ENCODE measurements at regions not wholly inside any gene's neighbourhood (a gene's known extent, or its start where the extent isn't known, plus 50 kb on each side); places are given as distances from the start of the nearest gene placed in this dataset.

GRCh38 chr7:47666164-47666862 is 84.4 kb upstream of the TNS3 start:
- Histone ChIP-seq H3K27ac (ENCODE audit: low read depth, low read length) (no peak overlapping the region), H3F3A (ENCODE audit: insufficient read depth) (peaks cover 29% of the 10 kb centered on the region), H3K9ac (ENCODE audit: low read length) (no peak overlapping the region), H3K36me3 (ENCODE audit: low read length) (no peaks in the 10 kb centered on the region), H4K20me1 (ENCODE audit: low read depth, low read length) (no peaks in the 10 kb centered on the region), H3K4me2 (ENCODE audit: low read depth, low read length, poor library complexity, severe bottlenecking) (no peak overlapping the region), H3K27me3 (ENCODE audit: low read length) (no peaks in the 10 kb centered on the region), H3K4me3 (ENCODE audit: insufficient read depth, low read length, poor library complexity, severe bottlenecking) (no peak overlapping the region), H3K9me2 (replicated peaks; ENCODE audit: insufficient read depth, low read length) (no peaks in the 10 kb centered on the region), H2AFZ (ENCODE audit: low read depth, low read length, severe bottlenecking) (no peak overlapping the region), H3K9me3 (ENCODE audit: insufficient read depth, low read length) (no peaks in the 10 kb centered on the region), H3K79me2 (ENCODE audit: insufficient read depth, low read length) (no peaks in the 10 kb centered on the region)
- no peak for TF ChIP-seq CTCF (IDR thresholded peaks at IDR 0.05; ENCODE audit: insufficient read depth, low read length, poor library complexity, severe bottlenecking)
- no peak for TF ChIP-seq EZH2phosphoT487 (conservative IDR thresholded peaks at IDR 0.05; ENCODE audit: low read length)

- Histone ChIP-seq H3K4me2 (ENCODE audit: low read depth, low read length, poor library complexity, severe bottlenecking) (no peak overlapping the region), H2AFZ (ENCODE audit: low read depth, low read length, severe bottlenecking) (no peak overlapping the region), H3K27ac (ENCODE audit: low read depth, low read length) (no peak overlapping the region)
Observed at GRCh38 chr7:47664650-47665195, 82.8 kb upstream of the TNS3 start.

DNA sequence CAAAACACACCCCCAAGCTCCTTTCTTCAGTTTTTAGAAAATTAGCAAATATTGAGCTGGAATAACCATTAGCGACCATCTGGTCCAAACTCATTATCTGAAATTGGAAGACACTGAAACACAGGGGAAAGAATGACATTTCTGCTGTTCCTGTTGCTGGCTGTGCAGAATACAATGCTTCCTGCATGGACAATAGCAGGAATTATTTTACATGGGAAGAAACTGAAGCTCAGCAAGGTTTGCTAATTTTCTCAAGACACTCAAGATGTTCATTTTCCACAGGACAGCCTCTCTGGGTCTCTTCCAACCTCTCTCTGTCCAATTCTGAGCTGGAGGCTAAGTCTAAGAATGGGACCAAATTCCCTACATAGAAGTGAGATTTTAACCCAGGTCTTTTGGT is 81.9 kb upstream of the TNS3 start:
- Histone ChIP-seq H3K4me3 (ENCODE audit: insufficient read depth, low read length, poor library complexity, severe bottlenecking) (no peak overlapping the region), H3K4me2 (ENCODE audit: low read depth, low read length, poor library complexity, severe bottlenecking) (no peak overlapping the region), H3F3A (ENCODE audit: insufficient read depth) (peaks cover 5% of the 10 kb centered on the region), H3K36me3 (ENCODE audit: low read length) (no peaks in the 10 kb centered on the region), H2AFZ (ENCODE audit: low read depth, low read length, severe bottlenecking) (no peak overlapping the region), H3K27ac (ENCODE audit: low read depth, low read length) (no peak overlapping the region), H3K79me2 (ENCODE audit: insufficient read depth, low read length) (no peaks in the 10 kb centered on the region), H3K9ac (ENCODE audit: low read length) (no peak overlapping the region), H4K20me1 (ENCODE audit: low read depth, low read length) (no peaks in the 10 kb centered on the region), H3K9me2 (replicated peaks; ENCODE audit: insufficient read depth, low read length) (no peaks in the 10 kb centered on the region), H3K9me3 (ENCODE audit: insufficient read depth, low read length) (no peaks in the 10 kb centered on the region), H3K27me3 (ENCODE audit: low read length) (no peaks in the 10 kb centered on the region)
- no peak for TF ChIP-seq CTCF (IDR thresholded peaks at IDR 0.05; ENCODE audit: insufficient read depth, low read length, poor library complexity, severe bottlenecking)
- no peak for TF ChIP-seq EZH2phosphoT487 (conservative IDR thresholded peaks at IDR 0.05; ENCODE audit: low read length)

More at GRCh38 chr7:47664650-47665195, 82.8 kb upstream of the TNS3 start:
- no peaks in the 10 kb centered on the region for H3K79me2 ChIP-seq (ENCODE audit: insufficient read depth, low read length)
- H3K36me3 ChIP-seq (ENCODE audit: low read length): no peaks in the 10 kb centered on the region
- H3K27me3 ChIP-seq (ENCODE audit: low read length): no peaks in the 10 kb centered on the region
- H4K20me1 ChIP-seq (ENCODE audit: low read depth, low read length): no peaks in the 10 kb centered on the region
- H3K9me2 ChIP-seq (replicated peaks; ENCODE audit: insufficient read depth, low read length): no peaks in the 10 kb centered on the region
- TF ChIP-seq CTCF (IDR thresholded peaks at IDR 0.05; ENCODE audit: insufficient read depth, low read length, poor library complexity, severe bottlenecking) (no peak), EZH2phosphoT487 (conservative IDR thresholded peaks at IDR 0.05; ENCODE audit: low read length) (no peak)
- H3K9me3 ChIP-seq (ENCODE audit: insufficient read depth, low read length): no peaks in the 10 kb centered on the region
- H3K9ac ChIP-seq (ENCODE audit: low read length): no peak overlapping the region
- H3F3A ChIP-seq (ENCODE audit: insufficient read depth): peaks cover 14% of the 10 kb centered on the region
- H3K4me3 ChIP-seq (ENCODE audit: insufficient read depth, low read length, poor library complexity, severe bottlenecking): no peak overlapping the region

Measured in SU-DHL-6 (cell line).